ENCODE measurements at regions not wholly inside any gene's neighbourhood (a gene's known extent, or its start where the extent isn't known, plus 50 kb on each side); places are given as distances from the start of the nearest gene placed in this dataset.

DNA sequence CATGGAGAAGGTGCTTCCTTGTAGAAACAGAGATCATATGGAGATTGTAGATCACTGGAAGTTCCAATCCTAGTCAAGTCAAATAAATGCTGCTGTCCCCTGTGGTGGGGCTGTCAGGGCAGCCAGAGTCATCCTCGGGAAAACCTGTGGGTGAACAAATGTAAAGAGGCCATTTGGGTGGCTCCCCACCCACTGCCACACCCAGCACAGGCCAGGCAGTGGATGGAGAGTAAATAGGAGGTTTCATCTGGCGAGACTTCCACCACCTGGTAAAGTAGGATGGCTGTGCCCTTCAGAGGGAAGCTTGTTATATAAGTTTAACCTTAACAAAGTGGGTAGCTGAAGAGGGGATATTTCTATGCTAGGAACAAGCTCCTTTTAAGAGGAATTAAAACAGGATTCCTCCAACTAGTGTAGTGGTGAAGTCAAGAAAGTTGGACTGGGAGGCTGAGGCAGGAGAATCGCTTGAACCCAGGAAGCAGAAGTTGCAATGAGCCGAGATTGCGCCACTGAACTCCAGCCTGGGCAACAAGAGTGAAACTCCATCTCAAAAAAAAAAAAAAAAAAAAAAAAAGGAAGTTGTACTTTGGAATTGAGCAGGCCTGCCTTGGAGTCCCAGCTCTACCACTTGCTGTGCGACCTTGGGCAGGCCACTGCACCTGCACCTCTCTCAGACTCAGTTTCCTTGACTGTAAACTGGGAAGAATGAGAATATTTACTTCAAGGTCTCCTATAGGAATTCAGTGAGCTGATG is 273.7 kb downstream of the PTTG2 start:
- H2AFZ ChIP-seq (ENCODE audit: low read depth, low read length, severe bottlenecking) = no peak overlapping the region

DNA sequence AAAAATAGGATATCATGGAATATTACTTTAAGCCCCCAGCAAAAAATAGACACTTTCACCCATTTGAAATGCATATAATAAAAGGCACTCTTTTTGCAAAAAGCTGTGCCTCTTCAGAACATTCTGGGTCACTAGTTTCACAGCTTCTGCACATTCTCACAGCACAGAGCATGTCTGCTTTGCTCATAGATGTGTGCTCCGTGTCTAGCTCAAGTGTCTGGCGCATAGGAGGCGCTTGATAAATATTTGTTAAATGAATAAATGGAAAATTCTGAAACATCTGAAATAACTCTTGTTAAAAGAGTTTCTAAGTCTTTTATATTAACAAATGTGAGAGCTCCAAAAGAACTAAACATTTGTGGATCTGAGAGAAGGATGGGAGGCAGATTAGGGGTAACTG is 275.2 kb downstream of the PTTG2 start:
- Histone ChIP-seq H3K9me3 (ENCODE audit: insufficient read depth, low read length) (no peaks in the 10 kb centered on the region), H3K27ac (ENCODE audit: low read depth, low read length) (no peak overlapping the region), H3K4me2 (ENCODE audit: low read depth, low read length, poor library complexity, severe bottlenecking) (no peak overlapping the region), H4K20me1 (ENCODE audit: low read depth, low read length) (no peaks in the 10 kb centered on the region), H3F3A (ENCODE audit: insufficient read depth) (no peaks in the 10 kb centered on the region), H3K27me3 (ENCODE audit: low read length) (no peaks in the 10 kb centered on the region), H3K9me2 (replicated peaks; ENCODE audit: insufficient read depth, low read length) (no peaks in the 10 kb centered on the region), H2AFZ (ENCODE audit: low read depth, low read length, severe bottlenecking) (no peak overlapping the region), H3K36me3 (ENCODE audit: low read length) (no peaks in the 10 kb centered on the region), H3K4me3 (ENCODE audit: insufficient read depth, low read length, poor library complexity, severe bottlenecking) (no peak overlapping the region), H3K9ac (ENCODE audit: low read length) (no peak overlapping the region), H3K79me2 (ENCODE audit: insufficient read depth, low read length) (no peaks in the 10 kb centered on the region)
- TF ChIP-seq EZH2phosphoT487 (conservative IDR thresholded peaks at IDR 0.05; ENCODE audit: low read length) = no peak
- TF ChIP-seq, protein P1, sequence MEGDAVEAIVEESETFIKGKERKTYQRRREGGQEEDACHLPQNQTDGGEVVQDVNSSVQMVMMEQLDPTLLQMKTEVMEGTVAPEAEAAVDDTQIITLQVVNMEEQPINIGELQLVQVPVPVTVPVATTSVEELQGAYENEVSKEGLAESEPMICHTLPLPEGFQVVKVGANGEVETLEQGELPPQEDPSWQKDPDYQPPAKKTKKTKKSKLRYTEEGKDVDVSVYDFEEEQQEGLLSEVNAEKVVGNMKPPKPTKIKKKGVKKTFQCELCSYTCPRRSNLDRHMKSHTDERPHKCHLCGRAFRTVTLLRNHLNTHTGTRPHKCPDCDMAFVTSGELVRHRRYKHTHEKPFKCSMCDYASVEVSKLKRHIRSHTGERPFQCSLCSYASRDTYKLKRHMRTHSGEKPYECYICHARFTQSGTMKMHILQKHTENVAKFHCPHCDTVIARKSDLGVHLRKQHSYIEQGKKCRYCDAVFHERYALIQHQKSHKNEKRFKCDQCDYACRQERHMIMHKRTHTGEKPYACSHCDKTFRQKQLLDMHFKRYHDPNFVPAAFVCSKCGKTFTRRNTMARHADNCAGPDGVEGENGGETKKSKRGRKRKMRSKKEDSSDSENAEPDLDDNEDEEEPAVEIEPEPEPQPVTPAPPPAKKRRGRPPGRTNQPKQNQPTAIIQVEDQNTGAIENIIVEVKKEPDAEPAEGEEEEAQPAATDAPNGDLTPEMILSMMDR (IDR thresholded peaks at IDR 0.05; ENCODE audit: insufficient read depth, low read length, poor library complexity, severe bottlenecking) = no peak

More for the DNA sequence above, 273.7 kb downstream of the PTTG2 start:
- Histone ChIP-seq H3K27ac (ENCODE audit: low read depth, low read length) (no peak overlapping the region), H3K4me3 (ENCODE audit: insufficient read depth, low read length, poor library complexity, severe bottlenecking) (no peak overlapping the region), H3K9ac (ENCODE audit: low read length) (no peak overlapping the region), H3F3A (ENCODE audit: insufficient read depth) (no peaks in the 10 kb centered on the region), H3K79me2 (ENCODE audit: insufficient read depth, low read length) (no peaks in the 10 kb centered on the region), H3K4me2 (ENCODE audit: low read depth, low read length, poor library complexity, severe bottlenecking) (no peak overlapping the region), H3K36me3 (ENCODE audit: low read length) (no peaks in the 10 kb centered on the region), H3K9me2 (replicated peaks; ENCODE audit: insufficient read depth, low read length) (no peaks in the 10 kb centered on the region), H3K27me3 (ENCODE audit: low read length) (no peaks in the 10 kb centered on the region), H4K20me1 (ENCODE audit: low read depth, low read length) (no peaks in the 10 kb centered on the region), H3K9me3 (ENCODE audit: insufficient read depth, low read length) (no peaks in the 10 kb centered on the region)
- TF ChIP-seq, protein P1 (IDR thresholded peaks at IDR 0.05; ENCODE audit: insufficient read depth, low read length, poor library complexity, severe bottlenecking) = no peak
- TF ChIP-seq EZH2phosphoT487 (conservative IDR thresholded peaks at IDR 0.05; ENCODE audit: low read length) = no peak

DNA sequence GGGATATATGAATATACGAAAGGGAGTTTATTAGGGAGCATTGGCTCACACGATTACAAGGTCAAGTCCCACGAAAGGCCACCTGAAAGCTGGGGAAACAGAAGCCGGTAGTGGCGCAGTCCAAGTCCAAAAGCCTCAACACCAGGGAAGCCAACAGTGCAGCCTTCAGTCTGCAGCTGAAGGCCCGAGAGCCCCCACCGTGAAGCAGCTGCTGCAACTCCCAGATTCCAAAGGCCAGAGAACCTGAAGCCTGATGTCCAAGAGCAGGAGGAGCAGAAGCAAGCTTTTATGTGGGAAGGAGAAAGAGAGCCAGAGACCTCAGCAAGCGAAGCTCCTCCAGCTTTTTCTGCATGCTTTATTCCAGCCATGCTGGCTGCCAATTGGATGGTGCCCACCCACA is 275.8 kb downstream of the PTTG2 start:
- H3K9me2 ChIP-seq (replicated peaks; ENCODE audit: insufficient read depth, low read length) = no peaks in the 10 kb centered on the region
- H3F3A ChIP-seq (ENCODE audit: insufficient read depth) = no peaks in the 10 kb centered on the region
- H3K27ac ChIP-seq (ENCODE audit: low read depth, low read length) = no peak overlapping the region
- H3K36me3 ChIP-seq (ENCODE audit: low read length) = no peaks in the 10 kb centered on the region
- no peak overlapping the region for H3K4me3 ChIP-seq (ENCODE audit: insufficient read depth, low read length, poor library complexity, severe bottlenecking)
- H3K79me2 ChIP-seq (ENCODE audit: insufficient read depth, low read length) = no peaks in the 10 kb centered on the region
- H3K27me3 ChIP-seq (ENCODE audit: low read length) = no peaks in the 10 kb centered on the region
- no peaks in the 10 kb centered on the region for H4K20me1 ChIP-seq (ENCODE audit: low read depth, low read length)
- no peak overlapping the region for H2AFZ ChIP-seq (ENCODE audit: low read depth, low read length, severe bottlenecking)
- TF ChIP-seq, protein P1 (IDR thresholded peaks at IDR 0.05; ENCODE audit: insufficient read depth, low read length, poor library complexity, severe bottlenecking) = no peak
- no peak for TF ChIP-seq EZH2phosphoT487 (conservative IDR thresholded peaks at IDR 0.05; ENCODE audit: low read length)
- H3K9ac ChIP-seq (ENCODE audit: low read length) = no peak overlapping the region
- no peak overlapping the region for H3K4me2 ChIP-seq (ENCODE audit: low read depth, low read length, poor library complexity, severe bottlenecking)
- no peaks in the 10 kb centered on the region for H3K9me3 ChIP-seq (ENCODE audit: insufficient read depth, low read length)

Data from SU-DHL-6 (cell line).